Neural cell (in vitro differentiated cells): ENCODE measurements at regions not wholly inside any gene's neighbourhood (a gene's known extent, or its start where the extent isn't known, plus 50 kb on each side); places are given as distances from the start of the nearest gene placed in this dataset.

Experiments
- H2AFZ ChIP-seq: fragments of 200-600, 300-800 bp; sonication (generic), shearing (Covaris generic); 2 replicates; pipeline ENCODE4 v1.6.0; 2014; ENCODE audit warnings: low read depth, mild to moderate bottlenecking, antibody characterized with exemption, low read length, moderate library complexity
- H3F3A ChIP-seq: fragments of 200-600 bp; shearing (Covaris generic); 2 replicates; pipeline ENCODE4 v1.6.1; 2016; ENCODE audit warnings: mild to moderate bottlenecking, moderate library complexity, mixed read lengths, antibody characterized with exemption, low read length; ENCODE audit not compliant: insufficient read depth, poor library complexity, severe bottlenecking
- H3K27ac ChIP-seq: fragments of 200-600, 300-800 bp; sonication (generic), shearing (Covaris generic); 2 replicates; pipeline ENCODE4 v1.5.1; 2014; ENCODE audit warnings: mild to moderate bottlenecking, low read length, moderate library complexity
- H3K27me3 ChIP-seq: fragments of 300-800, 200-600 bp; sonication (generic), shearing (Covaris generic); 2 replicates; pipeline ENCODE4 v1.6.0; 2014; ENCODE audit warnings: mild to moderate bottlenecking, low read depth, low read length, moderate library complexity; ENCODE audit not compliant: insufficient read depth
- H3K36me3 ChIP-seq: fragments of 300-800, 200-600 bp; sonication (generic), shearing (Covaris generic); 2 replicates; pipeline ENCODE4 v1.5.1; 2014; ENCODE audit warnings: mild to moderate bottlenecking, antibody characterized with exemption, low read length, moderate library complexity; ENCODE audit not compliant: insufficient read depth
- H3K4me2 ChIP-seq: fragments of 300-800, 200-600 bp; sonication (generic), shearing (Covaris generic); 2 replicates; pipeline ENCODE4 v1.6.0; 2014; ENCODE audit warnings: mild to moderate bottlenecking, low read length
- H3K4me3 ChIP-seq: fragments of 300-800, 200-600 bp; sonication (generic), shearing (Covaris generic); 2 replicates; pipeline ENCODE4 v1.5.1; 2014; ENCODE audit warnings: mild to moderate bottlenecking, low read length, moderate library complexity
- H3K79me2 ChIP-seq: fragments of 200-600 bp; shearing (Covaris generic); replicated peaks from 2 replicates; pipeline ENCODE4 v1.6.0; 2014; ENCODE audit warnings: mild to moderate bottlenecking, low read length, moderate library complexity; ENCODE audit not compliant: insufficient read depth
- H3K9ac ChIP-seq: fragments of 300-800, 200-600 bp; sonication (generic), shearing (Covaris generic); 2 replicates; pipeline ENCODE4 v1.6.1; 2016; ENCODE audit warnings: mild to moderate bottlenecking, low read length, mixed read lengths
- H3K9me2 ChIP-seq: fragments of 200-600 bp; shearing (Covaris generic); 2 replicates; pipeline ENCODE4 v1.6.1; 2016; ENCODE audit warnings: mild to moderate bottlenecking, low read length, mixed read lengths; ENCODE audit not compliant: insufficient read depth
- H3K9me3 ChIP-seq: fragments of 200-600, 300-800 bp; sonication (generic), shearing (Covaris generic); 2 replicates; pipeline ENCODE4 v1.6.1; 2016; ENCODE audit warnings: mild to moderate bottlenecking, mixed run types, low read length, moderate library complexity, mixed read lengths
- H4K20me1 ChIP-seq: fragments of 200-600 bp; shearing (Covaris generic); 2 replicates; pipeline ENCODE4 v1.6.1; 2016; ENCODE audit warnings: mild to moderate bottlenecking, mixed run types; ENCODE audit not compliant: insufficient read depth
- CTCF ChIP-seq: fragments of 450-650 bp; IDR thresholded peaks from 2 replicates; pipeline ENCODE4 v1.5.1; 2014; ENCODE audit warnings: antibody characterized with exemption, mild to moderate bottlenecking, moderate library complexity; ENCODE audit not compliant: poor library complexity, severe bottlenecking
- EP300 ChIP-seq: fragments of 450-650 bp; conservative IDR thresholded peaks from 2 replicates; pipeline ENCODE4 v1.6.1; 2014; ENCODE audit warnings: antibody characterized with exemption, mild to moderate bottlenecking, moderate library complexity; ENCODE audit not compliant: poor library complexity, severe bottlenecking
- EZH2 ChIP-seq: fragments of 200-600, 300-800 bp; shearing (Covaris generic), sonication (generic); IDR thresholded peaks from 2 replicates; pipeline ENCODE4 v1.6.1; 2014; ENCODE audit warnings: antibody characterized with exemption, low read length, borderline replicate concordance, mild to moderate bottlenecking; ENCODE audit not compliant: insufficient read depth, poor library complexity, severe bottlenecking
- MXI1 ChIP-seq: fragments of 450-650 bp; conservative IDR thresholded peaks from 2 replicates; pipeline ENCODE4 v1.6.1; 2014; ENCODE audit warnings: antibody characterized with exemption, mild to moderate bottlenecking; ENCODE audit not compliant: poor library complexity, severe bottlenecking
- POLR2AphosphoS5 ChIP-seq: IDR thresholded peaks from 2 replicates; pipeline ENCODE4 v1.6.1; 2012
- RAD21 ChIP-seq: fragments of 450-650 bp; conservative IDR thresholded peaks from 2 replicates; pipeline ENCODE4 v1.6.1; 2014; ENCODE audit warnings: antibody characterized with exemption, mild to moderate bottlenecking, moderate library complexity
- REST ChIP-seq: IDR thresholded peaks from 2 replicates; pipeline ENCODE4 v1.6.1; 2012; ENCODE audit warnings: borderline replicate concordance
- SMC3 ChIP-seq: fragments of 450-650 bp; conservative IDR thresholded peaks from 2 replicates; pipeline ENCODE4 v1.6.1; 2014; ENCODE audit warnings: antibody characterized with exemption, mild to moderate bottlenecking, moderate library complexity; ENCODE audit not compliant: poor library complexity
- TAF1 ChIP-seq: IDR thresholded peaks from 2 replicates; pipeline ENCODE4 v1.6.1; 2012; ENCODE audit warnings: low read depth

- Histone ChIP-seq H3F3A (no peaks in the 10 kb centered on the region), H3K9ac (no peak overlapping the region), H3K27ac (no peak overlapping the region), H3K4me2 (no peak overlapping the region), H3K79me2 (peaks cover 7% of the 10 kb centered on the region), H4K20me1 (no peaks in the 10 kb centered on the region), H2AFZ (no peak overlapping the region), H3K27me3 (no peaks in the 10 kb centered on the region), H3K36me3 (no peaks in the 10 kb centered on the region), H3K9me2 (no peaks in the 10 kb centered on the region), H3K4me3 (no peak overlapping the region), H3K9me3 (no peaks in the 10 kb centered on the region)
- TF ChIP-seq SMC3 (no peak), EP300 (no peak), EZH2 (no peak), REST (no peak), POLR2AphosphoS5 (no peak), RAD21 (no peak), MXI1 (no peak), TAF1 (no peak), CTCF (no peak)
Measured at GRCh38 chr14:30210630-30211029, 283.0 kb upstream of the PRKD1 start.

GRCh38 chr14:30211326-30211725 lies 283.7 kb upstream of the PRKD1 start:
- H3K9me2 ChIP-seq: no peaks in the 10 kb centered on the region
- H3K27me3 ChIP-seq: no peaks in the 10 kb centered on the region
- TF ChIP-seq TAF1 (no peak), MXI1 (no peak), SMC3 (no peak), RAD21 (no peak), EZH2 (no peak), POLR2AphosphoS5 (no peak), CTCF (no peak), REST (no peak), EP300 (no peak)
- no peak overlapping the region for H3K9ac ChIP-seq
- no peaks in the 10 kb centered on the region for H3F3A ChIP-seq
- H4K20me1 ChIP-seq: no peaks in the 10 kb centered on the region
- peaks cover 7% of the 10 kb centered on the region for H3K79me2 ChIP-seq
- H3K4me2 ChIP-seq: no peak overlapping the region
- H3K4me3 ChIP-seq: no peak overlapping the region
- H3K9me3 ChIP-seq: no peaks in the 10 kb centered on the region
- H3K27ac ChIP-seq: no peak overlapping the region
- no peaks in the 10 kb centered on the region for H3K36me3 ChIP-seq
- H2AFZ ChIP-seq: no peak overlapping the region
